CD14-positive monocyte (primary cell): ENCODE measurements at regions not wholly inside any gene's neighbourhood (a gene's known extent, or its start where the extent isn't known, plus 50 kb on each side); places are given as distances from the start of the nearest gene placed in this dataset.

Experiments used
- DNase-seq, 3 donors: peaks; one replicate each; pipeline ENCODE4 v3.0.0-alpha.2; 2011 to 2022
- H2AFZ ChIP-seq: 2 replicates; pipeline ENCODE4 v1.6.0; 2012; ENCODE audit warnings: mild to moderate bottlenecking, low read depth, low read length, inconsistent platforms; ENCODE audit not compliant: insufficient read depth, poor library complexity, severe bottlenecking
- H3K27ac ChIP-seq, 2 donors: 1 replicate in 1 of 2; 2 replicates in 1 of 2; pipeline ENCODE4 v1.5.1; 2012 to 2013; ENCODE audit warnings: low read length in 2 of 2, control low read depth in 1 of 2, inconsistent platforms in 1 of 2, low read depth in 1 of 2, mild to moderate bottlenecking in 1 of 2
- H3K27me3 ChIP-seq, 2 donors: one replicate each; pipeline versions ENCODE4 v1.6.0 to v1.6.1; 2011 to 2013; ENCODE audit warnings: low read length in 2 of 2; ENCODE audit not compliant: control insufficient read depth in 2 of 2, insufficient read depth in 2 of 2
- H3K36me3 ChIP-seq, 2 donors: replicated peaks in 1 of 2; 1 replicate in 1 of 2; 2 replicates in 1 of 2; pipeline versions ENCODE4 v1.5.1 to v1.6.1; 2012 to 2013; ENCODE audit warnings: low read length in 2 of 2, control low read depth in 1 of 2, inconsistent platforms in 1 of 2, mild to moderate bottlenecking in 1 of 2; ENCODE audit not compliant: insufficient read depth in 2 of 2, control insufficient read depth in 1 of 2
- H3K4me1 ChIP-seq, 2 donors: 1 replicate in 1 of 2; 2 replicates in 1 of 2; pipeline versions ENCODE4 v1.5.1 to v1.6.1; 2012 to 2013; ENCODE audit warnings: low read length in 2 of 2, control low read depth in 1 of 2, inconsistent platforms in 1 of 2, mild to moderate bottlenecking in 1 of 2, moderate library complexity in 1 of 2; ENCODE audit not compliant: insufficient read depth in 2 of 2, control insufficient read depth in 1 of 2
- H3K4me2 ChIP-seq: replicated peaks from 2 replicates; pipeline ENCODE3; 2012; ENCODE audit warnings: low read length, moderate library complexity, mild to moderate bottlenecking; ENCODE audit not compliant: poor library complexity, severe bottlenecking; ENCODE audit errors: extremely low read depth
- H3K4me3 ChIP-seq, 3 experiments: fragments of 200-600 bp in 1 of 3; sonication (generic) in 1 of 3; replicated peaks in 1 of 3; 1 replicate in 2 of 3; 2 replicates in 1 of 3; pipeline ENCODE4 v1.5.1; 2011 to 2013; ENCODE audit warnings: low read length in 3 of 3, mild to moderate bottlenecking in 3 of 3, control low read depth in 2 of 3, low read depth in 2 of 3, inconsistent platforms in 1 of 3, moderate library complexity in 1 of 3
- H3K79me2 ChIP-seq: 2 replicates; pipeline ENCODE4 v1.6.0; 2012; ENCODE audit warnings: mild to moderate bottlenecking, control low read depth, inconsistent platforms, low read length, moderate library complexity; ENCODE audit not compliant: insufficient read depth
- H3K9ac ChIP-seq: 2 replicates; pipeline ENCODE4 v1.6.0; 2017; ENCODE audit warnings: low read length, mild to moderate bottlenecking; ENCODE audit not compliant: insufficient read depth, poor library complexity, severe bottlenecking
- H3K9me3 ChIP-seq, 2 donors: replicated peaks in 1 of 2; 1 replicate in 1 of 2; 2 replicates in 1 of 2; pipeline versions ENCODE4 v1.5.1 to v1.6.1; 2012 to 2013; ENCODE audit warnings: low read length in 2 of 2, control low read depth in 1 of 2; ENCODE audit not compliant: control insufficient read depth in 1 of 2, insufficient read depth in 1 of 2
- H4K20me1 ChIP-seq: 2 replicates; pipeline ENCODE4 v1.6.0; 2012; ENCODE audit warnings: mild to moderate bottlenecking, low read length, control low read depth, moderate library complexity; ENCODE audit not compliant: insufficient read depth
- H3K27ac Mint-ChIP-seq, 7 donors: one replicate each; pipeline ENCODE4 v1.8.0; 2020; ENCODE audit warnings: mild to moderate bottlenecking in 7 of 7, mixed read lengths in 7 of 7, moderate library complexity in 6 of 7, inconsistent platforms in 2 of 7
- H3K27me3 Mint-ChIP-seq, 3 donors: one replicate each; pipeline ENCODE4 v1.8.0; 2021 to 2022; ENCODE audit warnings: low read depth in 3 of 3, mild to moderate bottlenecking in 3 of 3, mixed read lengths in 3 of 3, moderate library complexity in 3 of 3, inconsistent platforms in 1 of 3
- H3K36me3 Mint-ChIP-seq, 2 donors: one replicate each; pipeline ENCODE4 v1.8.0; 2020; ENCODE audit warnings: mixed read lengths in 2 of 2, inconsistent platforms in 1 of 2, mild to moderate bottlenecking in 1 of 2
- H3K4me1 Mint-ChIP-seq: one replicate; pipeline ENCODE4 v1.8.0; 2020; ENCODE audit warnings: mild to moderate bottlenecking, mixed read lengths
- H3K4me3 Mint-ChIP-seq, 2 donors: one replicate each; pipeline ENCODE4 v1.8.0; 2020; ENCODE audit warnings: mild to moderate bottlenecking in 2 of 2, mixed read lengths in 2 of 2, moderate library complexity in 1 of 2
- H3K9me3 Mint-ChIP-seq, 7 donors: one replicate each; pipeline ENCODE4 v1.8.0; 2020 to 2022; ENCODE audit warnings: mixed read lengths in 7 of 7, mild to moderate bottlenecking in 6 of 7, moderate library complexity in 6 of 7, inconsistent platforms in 2 of 7
- WGBS: methylation state at CpG from one replicate; pipeline ENCODE4 v1.1.5; 2013; ENCODE audit warnings: missing lambda C conversion rate; ENCODE audit not compliant: insufficient coverage; 5-methylcytosine and 5-hydroxymethylcytosine counted together
- intact Hi-C, 2 donors: fragments of 100-400 bp; cut with micrococcal nuclease; formaldehyde crosslinking; loops; one replicate each; pipeline versions ENCODE4 v1.15.0 to v1.15.1; 2023
- TF ChIP-seq, protein P1 (sequence below): fragments of 200-600 bp; IDR thresholded peaks from one replicate; pipeline ENCODE4 v1.8.0; 2022; ENCODE audit warnings: antibody characterized with exemption, mild to moderate bottlenecking

DNA sequence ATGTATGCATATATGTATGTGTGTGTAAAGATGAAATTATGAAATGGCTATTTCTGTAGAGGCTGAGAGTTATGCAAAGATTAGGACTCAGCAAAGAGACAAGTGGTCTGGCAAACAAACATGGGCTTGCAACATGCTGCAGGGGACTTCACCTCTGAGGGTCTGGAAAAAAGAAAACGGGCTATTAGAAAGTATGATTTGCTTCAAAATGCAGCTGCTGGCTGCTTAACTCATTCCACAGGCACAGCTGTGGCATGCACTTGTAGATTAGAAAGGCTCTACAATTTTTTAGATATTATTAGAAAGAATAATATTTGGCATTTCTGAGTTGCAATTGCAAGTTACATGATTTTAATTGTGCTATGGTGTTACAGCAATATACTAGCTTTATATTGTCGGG lies 90.4 kb downstream of the ADAMTS1 start:
- no peaks in the 10 kb centered on the region for H4K20me1 ChIP-seq
- 100% methylated on average over 2 of the region's 2 CpGs for WGBS
- no peak overlapping the region for H2AFZ ChIP-seq
- Mint-ChIP-seq H3K27ac (no peak overlapping the region), H3K4me1 (no peaks in the 10 kb centered on the region), H3K36me3 (no peaks in the 10 kb centered on the region), H3K27me3 (no peaks in the 10 kb centered on the region), H3K4me3 (no peak overlapping the region), H3K9me3 (peaks cover 0 to 2% (median 0%) of the 10 kb centered on the region in 7 donors)
- TF ChIP-seq, protein P1, sequence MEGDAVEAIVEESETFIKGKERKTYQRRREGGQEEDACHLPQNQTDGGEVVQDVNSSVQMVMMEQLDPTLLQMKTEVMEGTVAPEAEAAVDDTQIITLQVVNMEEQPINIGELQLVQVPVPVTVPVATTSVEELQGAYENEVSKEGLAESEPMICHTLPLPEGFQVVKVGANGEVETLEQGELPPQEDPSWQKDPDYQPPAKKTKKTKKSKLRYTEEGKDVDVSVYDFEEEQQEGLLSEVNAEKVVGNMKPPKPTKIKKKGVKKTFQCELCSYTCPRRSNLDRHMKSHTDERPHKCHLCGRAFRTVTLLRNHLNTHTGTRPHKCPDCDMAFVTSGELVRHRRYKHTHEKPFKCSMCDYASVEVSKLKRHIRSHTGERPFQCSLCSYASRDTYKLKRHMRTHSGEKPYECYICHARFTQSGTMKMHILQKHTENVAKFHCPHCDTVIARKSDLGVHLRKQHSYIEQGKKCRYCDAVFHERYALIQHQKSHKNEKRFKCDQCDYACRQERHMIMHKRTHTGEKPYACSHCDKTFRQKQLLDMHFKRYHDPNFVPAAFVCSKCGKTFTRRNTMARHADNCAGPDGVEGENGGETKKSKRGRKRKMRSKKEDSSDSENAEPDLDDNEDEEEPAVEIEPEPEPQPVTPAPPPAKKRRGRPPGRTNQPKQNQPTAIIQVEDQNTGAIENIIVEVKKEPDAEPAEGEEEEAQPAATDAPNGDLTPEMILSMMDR: no peak
- H3K36me3 ChIP-seq: no peaks in the 10 kb centered on the region
- H3K27me3 ChIP-seq: no peaks in the 10 kb centered on the region
- intact Hi-C loops: no loop called here
- H3K27ac ChIP-seq: no peak overlapping the region
- H3K4me2 ChIP-seq: no peak overlapping the region
- H3K9me3 ChIP-seq: no peaks in the 10 kb centered on the region
- H3K4me3 ChIP-seq: no peak overlapping the region
- no peak for DNase-seq
- no peak overlapping the region for H3K9ac ChIP-seq
- no peaks in the 10 kb centered on the region for H3K4me1 ChIP-seq
- no peaks in the 10 kb centered on the region for H3K79me2 ChIP-seq

DNA sequence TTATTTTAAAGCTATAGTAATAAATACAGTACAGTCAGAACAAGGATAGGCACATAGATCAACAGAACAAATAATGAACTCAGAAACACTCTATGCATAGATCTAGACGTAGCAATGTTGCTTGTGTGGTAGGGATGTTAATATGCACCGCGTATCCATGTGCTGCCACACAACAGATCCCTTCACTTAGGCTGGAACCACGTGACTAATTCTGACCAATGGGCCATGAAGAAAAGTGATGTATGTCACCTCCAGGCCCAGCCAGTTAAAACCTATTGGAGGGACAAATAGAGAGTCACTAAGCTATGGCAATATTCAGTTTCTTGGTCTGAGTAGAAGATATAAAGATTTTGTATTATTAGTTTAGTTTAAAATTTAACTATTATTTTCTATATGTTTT lies 91.4 kb downstream of the ADAMTS1 start:
- no peak for DNase-seq
- Mint-ChIP-seq H3K4me1 (no peaks in the 10 kb centered on the region), H3K36me3 (no peaks in the 10 kb centered on the region), H3K4me3 (no peak overlapping the region), H3K9me3 (peaks cover 0 to 2% (median 0%) of the 10 kb centered on the region in 7 donors), H3K27me3 (peaks cover 0 to under 1% (median 0%) of the 10 kb centered on the region in 3 donors), H3K27ac (no peak overlapping the region)
- H3K27me3 ChIP-seq: no peaks in the 10 kb centered on the region
- no peak overlapping the region for H2AFZ ChIP-seq
- no peak overlapping the region for H3K9ac ChIP-seq
- H3K4me1 ChIP-seq: no peaks in the 10 kb centered on the region
- no peaks in the 10 kb centered on the region for H3K9me3 ChIP-seq
- no peaks in the 10 kb centered on the region for H4K20me1 ChIP-seq
- TF ChIP-seq, protein P1: no peak
- intact Hi-C loops: no loop called here
- no peak overlapping the region for H3K4me3 ChIP-seq
- no peak overlapping the region for H3K27ac ChIP-seq
- no peaks in the 10 kb centered on the region for H3K79me2 ChIP-seq
- no CpG with 5 or more reads among the region's 4 CpGs for WGBS
- H3K4me2 ChIP-seq: no peak overlapping the region
- no peaks in the 10 kb centered on the region for H3K36me3 ChIP-seq
